ENCODE measurements at regions not wholly inside any gene's neighbourhood (a gene's known extent, or its start where the extent isn't known, plus 50 kb on each side); places are given as distances from the start of the nearest gene placed in this dataset.
"Not testable (repeated sequence)": the region's sequence is repeated elsewhere in the genome, so short reads cannot be mapped to it uniquely, and the experiment has no call there.

- Histone ChIP-seq H3K9ac (ENCODE audit: low read depth, low read length) (no peak overlapping the region), H3K27me3 (ENCODE audit: control insufficient read depth, insufficient read depth, low read length) (no peaks in the 10 kb centered on the region), H3K4me1 (ENCODE audit: control insufficient read depth, insufficient read depth, low read length) (peaks cover 8% of the 10 kb centered on the region), H3K9me3 (replicated peaks; ENCODE audit: low read length) (no peaks in the 10 kb centered on the region), H3K36me3 (ENCODE audit: insufficient read depth, low read length) (no peaks in the 10 kb centered on the region), H3K4me3 (ENCODE audit: low read length) (no peak overlapping the region), H3K4me2 (ENCODE audit: low read length) (no peak overlapping the region)
Observed at GRCh38 chr9:87020169-87020950, 73.1 kb upstream of the GAS1 start.

DNA sequence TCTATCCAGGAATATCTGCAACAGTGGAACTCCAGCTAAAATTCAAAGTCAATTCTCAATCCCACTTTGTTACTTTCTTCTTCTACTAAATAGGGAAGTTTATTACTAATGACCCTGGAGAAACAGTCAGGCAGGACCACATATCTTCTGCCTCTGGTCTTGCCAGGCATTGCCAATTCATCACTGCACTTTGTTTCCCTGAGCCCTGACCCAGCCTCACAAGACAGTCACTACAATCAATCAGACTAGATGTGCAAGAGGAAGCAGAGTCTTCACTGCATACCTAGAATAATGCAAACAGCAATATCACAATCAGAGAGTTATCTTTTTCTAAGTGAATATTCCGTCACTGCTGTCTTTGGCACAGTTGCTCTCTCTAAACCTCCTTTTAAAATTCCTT is 74.9 kb upstream of the GAS1 start:
- Histone ChIP-seq H3K4me3 (ENCODE audit: low read length) (no peak overlapping the region), H3K4me1 (ENCODE audit: control insufficient read depth, insufficient read depth, low read length) (peaks cover 8% of the 10 kb centered on the region), H3K27me3 (ENCODE audit: control insufficient read depth, insufficient read depth, low read length) (no peaks in the 10 kb centered on the region), H3K9me3 (replicated peaks; ENCODE audit: low read length) (no peaks in the 10 kb centered on the region), H3K4me2 (ENCODE audit: low read length) (no peak overlapping the region), H3K36me3 (ENCODE audit: insufficient read depth, low read length) (no peaks in the 10 kb centered on the region), H3K9ac (ENCODE audit: low read depth, low read length) (no peak overlapping the region)

- Histone ChIP-seq H3K4me1 (ENCODE audit: control insufficient read depth, insufficient read depth, low read length) (peaks cover 8% of the 10 kb centered on the region), H3K36me3 (ENCODE audit: insufficient read depth, low read length) (no peaks in the 10 kb centered on the region), H3K4me2 (ENCODE audit: low read length) (no peak overlapping the region), H3K4me3 (ENCODE audit: low read length) (no peak overlapping the region), H3K9me3 (replicated peaks; ENCODE audit: low read length) (no peaks in the 10 kb centered on the region), H3K9ac (ENCODE audit: low read depth, low read length) (no peak overlapping the region), H3K27me3 (ENCODE audit: control insufficient read depth, insufficient read depth, low read length) (no peaks in the 10 kb centered on the region)
Observed at GRCh38 chr9:87026204-87026603, 78.9 kb upstream of the GAS1 start.

GRCh38 chr9:87028836-87029235 is 81.5 kb upstream of the GAS1 start:
- not testable (repeated sequence) for H3K9me3 ChIP-seq (replicated peaks; ENCODE audit: low read length); H3K27me3 ChIP-seq (ENCODE audit: control insufficient read depth, insufficient read depth, low read length); H3K4me3 ChIP-seq (ENCODE audit: low read length); H3K4me2 ChIP-seq (ENCODE audit: low read length); H3K9ac ChIP-seq (ENCODE audit: low read depth, low read length); H3K4me1 ChIP-seq (ENCODE audit: control insufficient read depth, insufficient read depth, low read length); H3K36me3 ChIP-seq (ENCODE audit: insufficient read depth, low read length)

GRCh38 chr9:87029905-87030304 is 82.6 kb upstream of the GAS1 start:
- H3K9ac ChIP-seq (ENCODE audit: low read depth, low read length), result no peak overlapping the region
- H3K36me3 ChIP-seq (ENCODE audit: insufficient read depth, low read length), result no peaks in the 10 kb centered on the region

GRCh38 chr9:87034841-87035240 is 87.5 kb upstream of the GAS1 start:
- peak overlapping the region; percentile 47 for H3K9ac ChIP-seq (ENCODE audit: low read depth, low read length)
- no peaks in the 10 kb centered on the region for H3K27me3 ChIP-seq (ENCODE audit: control insufficient read depth, insufficient read depth, low read length)
- no peaks in the 10 kb centered on the region for H3K9me3 ChIP-seq (replicated peaks; ENCODE audit: low read length)
- no peak overlapping the region for H3K4me2 ChIP-seq (ENCODE audit: low read length)
- H3K4me3 ChIP-seq (ENCODE audit: low read length), result no peak overlapping the region
- no peaks in the 10 kb centered on the region for H3K36me3 ChIP-seq (ENCODE audit: insufficient read depth, low read length)
- H3K4me1 ChIP-seq (ENCODE audit: control insufficient read depth, insufficient read depth, low read length), result peaks cover 20% of the 10 kb centered on the region

More at GRCh38 chr9:87029905-87030304, 82.6 kb upstream of the GAS1 start:
- Histone ChIP-seq H3K27me3 (ENCODE audit: control insufficient read depth, insufficient read depth, low read length) (no peaks in the 10 kb centered on the region), H3K9me3 (replicated peaks; ENCODE audit: low read length) (no peaks in the 10 kb centered on the region), H3K4me3 (ENCODE audit: low read length) (no peak overlapping the region), H3K4me2 (ENCODE audit: low read length) (no peak overlapping the region), H3K4me1 (ENCODE audit: control insufficient read depth, insufficient read depth, low read length) (peaks cover 15% of the 10 kb centered on the region)

GRCh38 chr9:87035879-87036278 is 88.6 kb upstream of the GAS1 start:
- H3K4me2 ChIP-seq (ENCODE audit: low read length), result no peak overlapping the region
- no peak overlapping the region for H3K9ac ChIP-seq (ENCODE audit: low read depth, low read length)
- no peaks in the 10 kb centered on the region for H3K27me3 ChIP-seq (ENCODE audit: control insufficient read depth, insufficient read depth, low read length)
- H3K36me3 ChIP-seq (ENCODE audit: insufficient read depth, low read length), result no peaks in the 10 kb centered on the region
- no peaks in the 10 kb centered on the region for H3K9me3 ChIP-seq (replicated peaks; ENCODE audit: low read length)
- peaks cover 21% of the 10 kb centered on the region for H3K4me1 ChIP-seq (ENCODE audit: control insufficient read depth, insufficient read depth, low read length)
- no peak overlapping the region for H3K4me3 ChIP-seq (ENCODE audit: low read length)

GRCh38 chr9:87036506-87036905 is 89.2 kb upstream of the GAS1 start:
- peaks cover 21% of the 10 kb centered on the region for H3K4me1 ChIP-seq (ENCODE audit: control insufficient read depth, insufficient read depth, low read length)
- H3K27me3 ChIP-seq (ENCODE audit: control insufficient read depth, insufficient read depth, low read length), result no peaks in the 10 kb centered on the region
- H3K36me3 ChIP-seq (ENCODE audit: insufficient read depth, low read length), result no peaks in the 10 kb centered on the region
- H3K9me3 ChIP-seq (replicated peaks; ENCODE audit: low read length), result no peaks in the 10 kb centered on the region
- no peak overlapping the region for H3K4me2 ChIP-seq (ENCODE audit: low read length)
- no peak overlapping the region for H3K4me3 ChIP-seq (ENCODE audit: low read length)
- H3K9ac ChIP-seq (ENCODE audit: low read depth, low read length), result no peak overlapping the region

- no peak overlapping the region for H3K4me3 ChIP-seq (ENCODE audit: low read length)
- no peaks in the 10 kb centered on the region for H3K9me3 ChIP-seq (replicated peaks; ENCODE audit: low read length)
- H3K27me3 ChIP-seq (ENCODE audit: control insufficient read depth, insufficient read depth, low read length), result no peaks in the 10 kb centered on the region
- H3K4me2 ChIP-seq (ENCODE audit: low read length), result no peak overlapping the region
- no peaks in the 10 kb centered on the region for H3K36me3 ChIP-seq (ENCODE audit: insufficient read depth, low read length)
- H3K9ac ChIP-seq (ENCODE audit: low read depth, low read length), result no peak overlapping the region
- peaks cover 7% of the 10 kb centered on the region for H3K4me1 ChIP-seq (ENCODE audit: control insufficient read depth, insufficient read depth, low read length)
Observed at GRCh38 chr9:87039809-87040392, 92.6 kb upstream of the GAS1 start.

- H3K9ac ChIP-seq (ENCODE audit: low read depth, low read length), result no peak overlapping the region
- H3K36me3 ChIP-seq (ENCODE audit: insufficient read depth, low read length), result no peaks in the 10 kb centered on the region
- no peak overlapping the region for H3K4me2 ChIP-seq (ENCODE audit: low read length)
- no peaks in the 10 kb centered on the region for H3K27me3 ChIP-seq (ENCODE audit: control insufficient read depth, insufficient read depth, low read length)
- H3K4me1 ChIP-seq (ENCODE audit: control insufficient read depth, insufficient read depth, low read length), result peaks cover 7% of the 10 kb centered on the region
- no peak overlapping the region for H3K4me3 ChIP-seq (ENCODE audit: low read length)
- H3K9me3 ChIP-seq (replicated peaks; ENCODE audit: low read length), result no peaks in the 10 kb centered on the region
Observed at GRCh38 chr9:87040410-87041009, 93.2 kb upstream of the GAS1 start.

DNA sequence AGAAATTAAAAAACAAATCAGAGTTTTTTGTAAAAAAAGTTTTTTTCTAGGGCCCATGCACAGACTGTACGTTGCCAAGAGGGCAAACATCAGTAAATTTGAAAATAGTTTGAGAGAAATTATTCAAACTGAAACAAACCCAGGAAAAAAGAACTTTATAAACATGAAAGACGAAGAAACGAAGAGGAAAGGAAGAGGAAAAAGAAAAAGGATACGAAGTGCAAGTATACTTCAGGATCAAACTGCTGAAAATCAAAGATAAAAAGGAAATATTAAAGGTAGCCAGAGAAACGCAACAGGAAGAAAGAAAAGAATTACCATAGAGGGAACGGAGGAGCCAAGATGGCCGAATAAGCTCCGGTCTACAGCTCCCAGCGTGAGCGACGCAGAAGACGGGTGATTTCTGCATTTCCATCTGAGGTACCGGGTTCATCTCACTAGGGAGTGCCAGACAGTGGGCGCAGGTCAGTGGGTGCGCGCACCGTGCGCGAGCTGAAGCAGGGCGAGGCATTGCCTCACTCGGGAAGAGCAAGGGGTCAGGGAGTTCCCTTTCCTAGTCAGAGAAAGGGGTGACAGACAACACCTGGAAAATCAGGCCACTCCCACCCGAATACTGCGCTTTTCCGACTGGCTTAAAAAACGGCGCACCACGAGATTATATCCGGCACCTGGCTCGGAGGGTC is 94.4 kb upstream of the GAS1 start:
- H3K4me3 ChIP-seq (ENCODE audit: low read length); H3K9me3 ChIP-seq (replicated peaks; ENCODE audit: low read length); H3K4me2 ChIP-seq (ENCODE audit: low read length); H3K4me1 ChIP-seq (ENCODE audit: control insufficient read depth, insufficient read depth, low read length); H3K36me3 ChIP-seq (ENCODE audit: insufficient read depth, low read length); H3K27me3 ChIP-seq (ENCODE audit: control insufficient read depth, insufficient read depth, low read length); H3K9ac ChIP-seq (ENCODE audit: low read depth, low read length): not testable (repeated sequence)

Data from skeletal muscle satellite cell (primary cell).